H9 (cell line): ENCODE measurements at regions not wholly inside any gene's neighbourhood (a gene's known extent, or its start where the extent isn't known, plus 50 kb on each side); places are given as distances from the start of the nearest gene placed in this dataset.

Source experiments
- DNase-seq: peaks from one replicate; pipeline ENCODE4 v3.0.0-alpha.2; 2017
- H2AFZ ChIP-seq: one replicate; pipeline ENCODE4 v1.6.1; 2013; ENCODE audit warnings: mild to moderate bottlenecking, low read length, control low read depth, moderate library complexity
- H2AK5ac ChIP-seq: 2 replicates; pipeline ENCODE4 v1.6.1; 2013; ENCODE audit warnings: low read length, control low read depth, mixed read lengths; ENCODE audit not compliant: insufficient read length
- H2BK120ac ChIP-seq: one replicate; pipeline ENCODE4 v1.6.1; 2013; ENCODE audit warnings: low read depth, mild to moderate bottlenecking, low read length, control low read depth, inconsistent platforms; ENCODE audit not compliant: poor library complexity, severe bottlenecking
- H2BK12ac ChIP-seq: 2 replicates; pipeline ENCODE4 v1.6.1; 2013; ENCODE audit warnings: low read length, control low read depth, mixed read lengths, low read depth; ENCODE audit not compliant: insufficient read length
- H2BK15ac ChIP-seq: 2 replicates; pipeline ENCODE4 v1.6.1; 2013; ENCODE audit warnings: low read depth, low read length, control low read depth
- H2BK20ac ChIP-seq: one replicate; pipeline ENCODE4 v1.6.1; 2013; ENCODE audit warnings: low read depth, mild to moderate bottlenecking, low read length, control low read depth, inconsistent platforms; ENCODE audit not compliant: poor library complexity, severe bottlenecking
- H2BK5ac ChIP-seq: 2 replicates; pipeline ENCODE4 v1.6.1; 2013; ENCODE audit warnings: low read length, control low read depth, mixed read lengths; ENCODE audit not compliant: insufficient read length
- H3K14ac ChIP-seq: 2 replicates; pipeline ENCODE4 v1.6.1; 2013; ENCODE audit warnings: low read length, control low read depth; ENCODE audit not compliant: insufficient read depth
- H3K18ac ChIP-seq: 2 replicates; pipeline ENCODE4 v1.6.1; 2013; ENCODE audit warnings: low read depth, mild to moderate bottlenecking, mixed read lengths, low read length, control low read depth; ENCODE audit not compliant: insufficient read length
- H3K23ac ChIP-seq: 2 replicates; pipeline ENCODE4 v1.6.1; 2013; ENCODE audit warnings: low read length, control low read depth, mixed read lengths, low read depth; ENCODE audit not compliant: insufficient read length
- H3K23me2 ChIP-seq: 2 replicates; pipeline ENCODE4 v1.6.1; 2013; ENCODE audit warnings: low read depth, mild to moderate bottlenecking, mixed read lengths, low read length, control low read depth; ENCODE audit not compliant: insufficient read length, poor library complexity, severe bottlenecking
- H3K27ac ChIP-seq: 2 replicates; pipeline ENCODE4 v1.5.1; 2013; ENCODE audit warnings: low read length, control low read depth, mixed read lengths, low read depth; ENCODE audit not compliant: insufficient read length
- H3K27me3 ChIP-seq: 2 replicates; pipeline ENCODE4 v1.6.1; 2013; ENCODE audit warnings: low read length, control low read depth, inconsistent platforms; ENCODE audit not compliant: insufficient read depth
- H3K4ac ChIP-seq: 2 replicates; pipeline ENCODE4 v1.6.1; 2013; ENCODE audit warnings: low read depth, mild to moderate bottlenecking, control low read depth, inconsistent platforms, low read length, moderate library complexity
- H3K4me1 ChIP-seq: 2 replicates; pipeline ENCODE4 v1.6.1; 2013; ENCODE audit warnings: low read length, control low read depth, inconsistent platforms; ENCODE audit not compliant: insufficient read depth
- H3K4me2 ChIP-seq: 2 replicates; pipeline ENCODE4 v1.6.1; 2013; ENCODE audit warnings: low read length, control low read depth, mixed read lengths; ENCODE audit not compliant: insufficient read length, insufficient read depth
- H3K56ac ChIP-seq: 2 replicates; pipeline ENCODE4 v1.6.1; 2013; ENCODE audit warnings: low read depth, mild to moderate bottlenecking, mixed read lengths, low read length, control low read depth; ENCODE audit not compliant: insufficient read length
- H3K79me1 ChIP-seq: 2 replicates; pipeline ENCODE4 v1.6.1; 2013; ENCODE audit warnings: low read depth, mild to moderate bottlenecking, moderate library complexity, low read length, control low read depth, inconsistent platforms; ENCODE audit not compliant: insufficient read depth, poor library complexity, severe bottlenecking
- H3K79me2 ChIP-seq: 2 replicates; pipeline ENCODE4 v1.6.1; 2013; ENCODE audit warnings: low read length, control low read depth, inconsistent platforms; ENCODE audit not compliant: insufficient read depth
- H3K9ac ChIP-seq: 2 replicates; pipeline ENCODE4 v1.6.1; 2013; ENCODE audit warnings: low read length, control low read depth, mixed read lengths; ENCODE audit not compliant: insufficient read length; ENCODE audit errors: extremely low read depth
- H3K9me3 ChIP-seq: one replicate; pipeline ENCODE4 v1.6.1; 2013; ENCODE audit warnings: low read depth, low read length, inconsistent platforms; ENCODE audit not compliant: control insufficient read depth
- H3T11ph ChIP-seq: one replicate; pipeline ENCODE4 v1.6.1; 2013; ENCODE audit warnings: mild to moderate bottlenecking, low read length, control low read depth, inconsistent platforms
- H4K20me1 ChIP-seq: one replicate; pipeline ENCODE4 v1.6.1; 2013; ENCODE audit not compliant: control insufficient read depth, insufficient read length, insufficient read depth
- H4K5ac ChIP-seq: 2 replicates; pipeline ENCODE4 v1.6.1; 2013; ENCODE audit warnings: low read depth, mild to moderate bottlenecking, mixed read lengths, low read length, control low read depth; ENCODE audit not compliant: insufficient read length
- H4K8ac ChIP-seq: replicated peaks from 2 replicates; pipeline ENCODE4 v1.6.1; 2013; ENCODE audit warnings: low read length, control low read depth, mixed read lengths, low read depth; ENCODE audit not compliant: insufficient read length
- H4K91ac ChIP-seq: 2 replicates; pipeline ENCODE4 v1.6.1; 2013; ENCODE audit warnings: low read depth, mild to moderate bottlenecking, moderate library complexity, mixed read lengths, low read length, control low read depth; ENCODE audit not compliant: insufficient read length
- H3K27ac Mint-ChIP-seq, 3 experiments: 2 replicates in 2 of 3; 3 replicates in 1 of 3; pipeline ENCODE4 v1.8.0; 2020 to 2021; ENCODE audit warnings: mixed read lengths in 3 of 3, mild to moderate bottlenecking in 1 of 3, moderate library complexity in 1 of 3
- H3K27me3 Mint-ChIP-seq: 2 replicates; pipeline ENCODE4 v1.8.0; 2021; ENCODE audit warnings: low read depth, mild to moderate bottlenecking, moderate library complexity, mixed read lengths
- H3K36me3 Mint-ChIP-seq, 3 experiments: 2 replicates in 2 of 3; 3 replicates in 1 of 3; pipeline ENCODE4 v1.8.0; 2020 to 2021; ENCODE audit warnings: low read depth in 3 of 3, mixed read lengths in 3 of 3; ENCODE audit not compliant: insufficient read depth in 1 of 3
- H3K4me1 Mint-ChIP-seq, 2 experiments: 2 replicates each; pipeline ENCODE4 v1.8.0; 2020; ENCODE audit warnings: mixed read lengths in 2 of 2
- H3K4me3 Mint-ChIP-seq, 2 experiments: 2 replicates in 1 of 2; 3 replicates in 1 of 2; pipeline ENCODE4 v1.8.0; 2020 to 2021; ENCODE audit warnings: mild to moderate bottlenecking in 2 of 2, mixed read lengths in 2 of 2, moderate library complexity in 1 of 2
- H3K9me3 Mint-ChIP-seq, 2 experiments: 2 replicates in 1 of 2; 3 replicates in 1 of 2; pipeline ENCODE4 v1.8.0; 2020; ENCODE audit warnings: mild to moderate bottlenecking in 2 of 2, mixed read lengths in 2 of 2, moderate library complexity in 1 of 2
- CTCF ChIP-seq: fragments of 200-600 bp; sonication (generic); conservative IDR thresholded peaks from 3 replicates; pipeline ENCODE4 v1.8.0; 2021; ENCODE audit warnings: antibody characterized with exemption, mild to moderate bottlenecking
- WGBS: extraction: QIAGEN DNeasy Blood & Tissue Kit; methylation state at CpG from one replicate; pipeline ENCODE4 v1.1.7; 2013; ENCODE audit warnings: missing lambda C conversion rate, low lambda C conversion rate, mixed read lengths; ENCODE audit not compliant: insufficient read length; ENCODE audit errors: extremely low coverage; 5-methylcytosine and 5-hydroxymethylcytosine counted together

- TF ChIP-seq CTCF: no peak
These were observed 268.6 kb upstream of the LRTM1 start for GRCh38 chr3:55196495-55196894.

More at GRCh38 chr3:55196495-55196894, 268.6 kb upstream of the LRTM1 start:
- H4K20me1 ChIP-seq: no peaks in the 10 kb centered on the region
- no peak overlapping the region for H4K5ac ChIP-seq
- H2BK20ac ChIP-seq: no peak overlapping the region
- no CpG with 5 or more reads among the region's 1 CpG for WGBS
- no peak overlapping the region for H2BK15ac ChIP-seq
- no peak overlapping the region for H3K27ac ChIP-seq
- no peak overlapping the region for H3K27ac Mint-ChIP-seq
- no peaks in the 10 kb centered on the region for H3K4me1 ChIP-seq
- H2BK120ac ChIP-seq: no peak overlapping the region
- no peak overlapping the region for H3K18ac ChIP-seq
- no peak overlapping the region for H3K9ac ChIP-seq
- no peak for DNase-seq
- H3K36me3 Mint-ChIP-seq: no peaks in the 10 kb centered on the region
- no peaks in the 10 kb centered on the region for H3K23me2 ChIP-seq
- H3K9me3 Mint-ChIP-seq: no peaks in the 10 kb centered on the region
- no peak overlapping the region for H3K4me3 Mint-ChIP-seq
- H3K4ac ChIP-seq: no peak overlapping the region
- H3K23ac ChIP-seq: no peak overlapping the region
- no peak overlapping the region for H2BK12ac ChIP-seq
- H3K79me1 ChIP-seq: no peaks in the 10 kb centered on the region
- H2BK5ac ChIP-seq: no peak overlapping the region
- H2AK5ac ChIP-seq: no peak overlapping the region
- H3K14ac ChIP-seq: no peak overlapping the region
- peaks cover 1% of the 10 kb centered on the region; the same call in 1 of the 2 replicates for H3K27me3 Mint-ChIP-seq
- H3K9me3 ChIP-seq: no peaks in the 10 kb centered on the region
- no peak overlapping the region for H3K56ac ChIP-seq
- H3T11ph ChIP-seq: no peak overlapping the region
- no peaks in the 10 kb centered on the region for H3K79me2 ChIP-seq
- H2AFZ ChIP-seq: no peak overlapping the region
- no peaks in the 10 kb centered on the region for H3K27me3 ChIP-seq
- no peak overlapping the region for H4K91ac ChIP-seq
- H4K8ac ChIP-seq: no peak overlapping the region
- H3K4me1 Mint-ChIP-seq: peaks cover 11 to 13% of the 10 kb centered on the region in 2 experiments
- no peak overlapping the region for H3K4me2 ChIP-seq
